ENCODE measurements at regions not wholly inside any gene's neighbourhood (a gene's known extent, or its start where the extent isn't known, plus 50 kb on each side); places are given as distances from the start of the nearest gene placed in this dataset.

DNA sequence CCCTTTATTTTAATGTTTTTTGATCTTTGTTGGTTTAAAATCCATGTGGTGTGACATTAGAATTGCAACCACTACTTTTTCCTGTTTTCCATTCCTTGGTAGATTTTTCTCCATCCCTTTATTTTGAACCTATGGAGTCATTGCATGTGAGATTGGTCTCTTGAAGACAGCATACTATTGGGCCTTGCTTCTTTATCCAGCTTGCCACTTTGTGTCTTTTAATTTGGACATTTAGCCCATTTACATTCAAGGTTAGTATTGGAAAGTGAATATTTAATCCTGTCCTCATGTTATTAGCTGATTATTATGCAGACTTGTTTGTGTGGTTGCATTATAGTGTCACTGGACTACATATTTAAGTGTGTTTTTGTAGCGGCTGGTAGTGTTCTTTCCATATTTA, 782.9 kb downstream of the SLC4A3 start:
- no peaks in the 10 kb centered on the region for H3K9me3 ChIP-seq
- DNase-seq (no peak), ATAC-seq (no peak), FAIRE-seq (no peak)
- TF ChIP-seq, protein P1, sequence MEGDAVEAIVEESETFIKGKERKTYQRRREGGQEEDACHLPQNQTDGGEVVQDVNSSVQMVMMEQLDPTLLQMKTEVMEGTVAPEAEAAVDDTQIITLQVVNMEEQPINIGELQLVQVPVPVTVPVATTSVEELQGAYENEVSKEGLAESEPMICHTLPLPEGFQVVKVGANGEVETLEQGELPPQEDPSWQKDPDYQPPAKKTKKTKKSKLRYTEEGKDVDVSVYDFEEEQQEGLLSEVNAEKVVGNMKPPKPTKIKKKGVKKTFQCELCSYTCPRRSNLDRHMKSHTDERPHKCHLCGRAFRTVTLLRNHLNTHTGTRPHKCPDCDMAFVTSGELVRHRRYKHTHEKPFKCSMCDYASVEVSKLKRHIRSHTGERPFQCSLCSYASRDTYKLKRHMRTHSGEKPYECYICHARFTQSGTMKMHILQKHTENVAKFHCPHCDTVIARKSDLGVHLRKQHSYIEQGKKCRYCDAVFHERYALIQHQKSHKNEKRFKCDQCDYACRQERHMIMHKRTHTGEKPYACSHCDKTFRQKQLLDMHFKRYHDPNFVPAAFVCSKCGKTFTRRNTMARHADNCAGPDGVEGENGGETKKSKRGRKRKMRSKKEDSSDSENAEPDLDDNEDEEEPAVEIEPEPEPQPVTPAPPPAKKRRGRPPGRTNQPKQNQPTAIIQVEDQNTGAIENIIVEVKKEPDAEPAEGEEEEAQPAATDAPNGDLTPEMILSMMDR (IDR thresholded peaks at IDR 0.05) = no peak
- H3K27me3 ChIP-seq = no peaks in the 10 kb centered on the region
- 90 to 92% methylated on average over 1 of the region's 1 CpG for WGBS, 2 donors
- H3K36me3 ChIP-seq = no peaks in the 10 kb centered on the region
- H3K27ac ChIP-seq = no peak overlapping the region
- no peaks in the 10 kb centered on the region for H3K4me1 ChIP-seq
- intact Hi-C loops (cut with DNase I) = no loop called here
- H3K4me3 ChIP-seq = no peak overlapping the region

DNA sequence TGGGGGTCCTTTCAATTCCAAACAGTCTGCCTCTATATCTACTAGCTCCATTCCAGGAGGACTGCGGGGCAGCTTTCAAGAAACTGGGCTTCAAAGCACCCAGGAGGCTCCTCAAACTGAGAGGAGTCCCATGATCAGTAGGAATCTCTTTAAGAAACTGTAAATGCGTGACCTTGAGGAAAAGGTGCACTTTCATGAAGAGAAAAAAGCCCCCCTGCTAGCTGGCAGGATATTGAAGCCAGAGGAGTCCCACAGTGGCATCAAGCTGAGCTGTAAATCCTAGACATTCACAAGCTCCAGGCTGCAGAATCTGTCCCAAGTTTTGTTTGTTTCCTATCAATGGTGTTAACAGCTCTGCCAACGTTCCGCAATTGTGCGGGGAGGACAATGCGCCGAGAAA, 790.1 kb downstream of the SLC4A3 start:
- peaks cover 0 to 7% (median 0%) of the 10 kb centered on the region in 3 donors for H3K4me1 ChIP-seq
- TF ChIP-seq, protein P1 (IDR thresholded peaks at IDR 0.05) = no peak
- intact Hi-C loops (cut with DNase I) = no loop called here
- no peaks in the 10 kb centered on the region for H3K36me3 ChIP-seq
- H3K27ac ChIP-seq = no peak overlapping the region
- no peak overlapping the region for H3K4me3 ChIP-seq
- ATAC-seq (no peak), FAIRE-seq (no peak), DNase-seq (no peak)
- WGBS, 2 donors = 45 to 53% methylated on average over 7 of the region's 7 CpGs
- H3K9me3 ChIP-seq = no peaks in the 10 kb centered on the region
- H3K27me3 ChIP-seq = no peaks in the 10 kb centered on the region

DNA sequence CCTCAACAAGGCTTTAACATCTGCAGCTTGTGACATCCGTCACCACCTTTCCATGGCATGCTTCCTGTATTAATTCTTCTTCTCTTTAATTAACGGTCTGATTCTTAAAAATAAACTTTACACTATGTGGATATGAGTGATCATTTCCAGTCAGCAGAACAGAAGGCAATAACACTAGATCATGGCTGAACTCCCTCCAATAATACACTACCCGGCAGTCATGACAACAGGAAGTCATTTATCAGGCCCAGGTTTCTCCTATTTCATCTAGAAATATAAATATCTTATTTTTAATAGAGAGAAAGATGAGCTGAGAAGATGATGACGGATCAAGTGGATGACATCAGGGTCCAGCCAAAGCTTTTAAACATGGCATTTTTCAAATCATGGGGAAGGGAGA, 792.2 kb downstream of the SLC4A3 start:
- H3K27me3 ChIP-seq = no peaks in the 10 kb centered on the region
- no peaks in the 10 kb centered on the region for H3K9me3 ChIP-seq
- H3K4me1 ChIP-seq = peaks cover 0 to 7% (median 0%) of the 10 kb centered on the region in 3 donors
- H3K4me3 ChIP-seq = no peak overlapping the region
- TF ChIP-seq, protein P1 (IDR thresholded peaks at IDR 0.05) = no peak
- no peak overlapping the region for H3K27ac ChIP-seq
- ATAC-seq (no peak), FAIRE-seq (no peak), DNase-seq (no peak)
- H3K36me3 ChIP-seq = no peaks in the 10 kb centered on the region
- intact Hi-C loops (cut with DNase I) = no loop called here
- WGBS, 2 donors = 76% methylated on average over 4 of the region's 4 CpGs

DNA sequence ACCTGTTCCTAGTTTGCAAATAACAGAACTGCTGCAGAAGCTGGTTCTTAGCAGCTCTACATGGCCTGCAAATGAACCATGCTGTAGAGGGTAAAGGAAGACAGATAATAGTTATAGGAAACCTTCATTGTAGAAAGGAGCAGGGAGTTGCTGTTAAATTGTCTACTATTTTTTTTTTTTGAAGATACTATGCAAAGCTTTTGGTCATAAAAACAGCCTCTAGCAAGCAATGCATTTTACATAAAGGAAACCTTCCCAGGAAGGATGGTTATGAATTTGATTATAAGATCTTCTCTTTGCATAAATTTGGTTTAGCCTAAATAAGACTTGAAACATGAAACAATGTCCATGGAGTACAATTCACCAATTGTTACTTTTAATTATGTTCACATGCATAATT, 793.4 kb downstream of the SLC4A3 start:
- intact Hi-C loops (cut with DNase I) = no loop called here
- FAIRE-seq (no peak), DNase-seq (no peak), ATAC-seq (no peak)
- Histone ChIP-seq H3K27me3 (no peaks in the 10 kb centered on the region), H3K4me3 (no peak overlapping the region), H3K27ac (no peak overlapping the region), H3K36me3 (no peaks in the 10 kb centered on the region), H3K9me3 (no peaks in the 10 kb centered on the region), H3K4me1 (peaks cover 0 to 7% (median 0%) of the 10 kb centered on the region in 3 donors)
- TF ChIP-seq, protein P1 (IDR thresholded peaks at IDR 0.05) = no peak

DNA sequence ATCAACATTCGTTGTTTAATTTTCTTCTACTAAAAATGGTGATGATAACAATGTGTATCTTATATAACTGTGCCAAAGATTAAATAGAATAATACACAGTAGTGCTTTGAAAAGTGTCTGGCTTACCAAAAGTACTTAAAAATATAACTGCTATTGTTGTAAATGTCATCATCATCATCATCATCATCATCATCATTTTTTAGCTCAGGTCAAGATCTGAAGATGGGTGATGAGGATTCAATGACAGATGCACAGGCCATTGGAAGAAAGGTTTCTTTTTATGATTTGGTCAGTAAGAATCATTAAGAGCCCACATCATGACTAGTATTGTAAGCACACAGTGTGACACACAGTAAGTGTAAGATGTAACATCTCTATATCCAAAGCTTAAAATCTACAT, 795.2 kb downstream of the SLC4A3 start:
- Histone ChIP-seq H3K4me1 (peaks cover 0 to 7% (median 0%) of the 10 kb centered on the region in 3 donors), H3K27me3 (no peaks in the 10 kb centered on the region), H3K9me3 (no peaks in the 10 kb centered on the region), H3K36me3 (no peaks in the 10 kb centered on the region), H3K27ac (no peak overlapping the region), H3K4me3 (no peak overlapping the region)
- WGBS, 2 donors = 37 to 49% methylated on average over 1 of the region's 1 CpG
- FAIRE-seq (no peak), DNase-seq (no peak), ATAC-seq (no peak)
- intact Hi-C loops (cut with DNase I) = no loop called here
- TF ChIP-seq, protein P1 (IDR thresholded peaks at IDR 0.05) = no peak

Data from pancreas (tissue), 10 donors.